Osteocyte (in vitro differentiated cells): ENCODE measurements at regions not wholly inside any gene's neighbourhood (a gene's known extent, or its start where the extent isn't known, plus 50 kb on each side); places are given as distances from the start of the nearest gene placed in this dataset.

Source experiments
- DNase-seq: peaks from one replicate; pipeline ENCODE4 v3.0.0; 2021; ENCODE audit warnings: mixed read lengths; ENCODE audit not compliant: unreplicated experiment; ENCODE audit errors: extremely low spot score
- H3K27ac Mint-ChIP-seq: one replicate; pipeline ENCODE4 v1.8.0; 2021; ENCODE audit warnings: mild to moderate bottlenecking, mixed read lengths; ENCODE audit not compliant: unreplicated experiment
- H3K27me3 Mint-ChIP-seq: one replicate; pipeline ENCODE4 v1.8.0; 2021; ENCODE audit warnings: mixed read lengths; ENCODE audit not compliant: unreplicated experiment
- H3K36me3 Mint-ChIP-seq: one replicate; pipeline ENCODE4 v1.8.0; 2021; ENCODE audit warnings: mixed read lengths; ENCODE audit not compliant: unreplicated experiment
- H3K4me1 Mint-ChIP-seq: one replicate; pipeline ENCODE4 v1.8.0; 2021; ENCODE audit warnings: mixed read lengths; ENCODE audit not compliant: unreplicated experiment
- H3K4me3 Mint-ChIP-seq: one replicate; pipeline ENCODE4 v1.8.0; 2021; ENCODE audit warnings: mild to moderate bottlenecking, moderate library complexity, mixed read lengths; ENCODE audit not compliant: unreplicated experiment
- H3K9me3 Mint-ChIP-seq: one replicate; pipeline ENCODE4 v1.8.0; 2021; ENCODE audit warnings: mixed read lengths; ENCODE audit not compliant: unreplicated experiment
- TF ChIP-seq, protein P1 (sequence below): fragments of 200-600 bp; sonication (generic); IDR thresholded peaks from 2 replicates; pipeline ENCODE4 v1.5.0; 2021; ENCODE audit warnings: antibody characterized with exemption, mild to moderate bottlenecking, moderate library complexity

DNA sequence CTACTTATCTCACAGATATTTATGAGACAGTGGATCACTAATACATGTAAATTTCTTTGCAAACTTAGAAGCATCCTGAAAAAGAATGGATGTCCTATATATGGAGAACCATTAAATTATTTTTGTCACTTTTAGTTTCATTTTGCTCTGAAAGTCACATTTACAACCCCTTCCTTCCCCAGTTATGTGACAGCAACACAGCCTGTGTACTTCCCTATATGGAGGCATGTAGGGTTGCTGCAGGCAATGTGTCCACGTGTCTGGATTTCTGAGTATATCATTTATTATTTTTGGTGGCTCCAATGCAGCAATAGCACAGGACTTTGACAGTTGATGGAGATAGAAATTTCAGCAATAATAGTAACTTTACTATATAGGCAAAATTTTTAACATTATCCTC, 156.4 kb downstream of the ST8SIA4 start:
- peaks cover 29% of the 10 kb centered on the region for H3K27me3 Mint-ChIP-seq
- no peak overlapping the region for H3K4me3 Mint-ChIP-seq
- no peaks in the 10 kb centered on the region for H3K36me3 Mint-ChIP-seq
- TF ChIP-seq, protein P1, sequence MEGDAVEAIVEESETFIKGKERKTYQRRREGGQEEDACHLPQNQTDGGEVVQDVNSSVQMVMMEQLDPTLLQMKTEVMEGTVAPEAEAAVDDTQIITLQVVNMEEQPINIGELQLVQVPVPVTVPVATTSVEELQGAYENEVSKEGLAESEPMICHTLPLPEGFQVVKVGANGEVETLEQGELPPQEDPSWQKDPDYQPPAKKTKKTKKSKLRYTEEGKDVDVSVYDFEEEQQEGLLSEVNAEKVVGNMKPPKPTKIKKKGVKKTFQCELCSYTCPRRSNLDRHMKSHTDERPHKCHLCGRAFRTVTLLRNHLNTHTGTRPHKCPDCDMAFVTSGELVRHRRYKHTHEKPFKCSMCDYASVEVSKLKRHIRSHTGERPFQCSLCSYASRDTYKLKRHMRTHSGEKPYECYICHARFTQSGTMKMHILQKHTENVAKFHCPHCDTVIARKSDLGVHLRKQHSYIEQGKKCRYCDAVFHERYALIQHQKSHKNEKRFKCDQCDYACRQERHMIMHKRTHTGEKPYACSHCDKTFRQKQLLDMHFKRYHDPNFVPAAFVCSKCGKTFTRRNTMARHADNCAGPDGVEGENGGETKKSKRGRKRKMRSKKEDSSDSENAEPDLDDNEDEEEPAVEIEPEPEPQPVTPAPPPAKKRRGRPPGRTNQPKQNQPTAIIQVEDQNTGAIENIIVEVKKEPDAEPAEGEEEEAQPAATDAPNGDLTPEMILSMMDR: no peak
- no peak for DNase-seq
- H3K9me3 Mint-ChIP-seq: no peaks in the 10 kb centered on the region
- H3K27ac Mint-ChIP-seq: no peak overlapping the region
- H3K4me1 Mint-ChIP-seq: no peaks in the 10 kb centered on the region

DNA sequence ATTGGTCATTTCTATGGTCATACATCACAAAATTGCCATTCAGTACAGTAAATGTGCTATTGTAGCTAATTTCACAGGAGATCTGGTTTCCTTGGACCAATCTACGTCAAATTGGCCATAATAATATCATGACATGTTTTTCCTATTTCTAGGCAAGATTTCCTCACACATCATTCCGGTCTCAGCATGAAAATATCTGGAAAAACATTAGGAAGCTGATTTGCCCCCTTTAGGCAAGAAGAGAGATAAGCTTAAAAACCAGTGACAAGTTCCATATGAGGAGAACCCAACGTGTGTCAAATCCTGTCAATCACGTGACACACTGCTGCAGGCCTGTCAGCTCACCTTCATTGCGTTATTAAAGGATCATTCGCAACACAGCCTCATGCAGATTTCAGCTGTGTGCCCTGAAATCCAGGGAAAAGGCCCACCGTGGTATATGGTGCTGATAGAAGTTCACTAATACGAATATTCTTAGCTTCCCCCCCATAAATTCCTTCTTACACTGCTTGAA, 153.3 kb downstream of the ST8SIA4 start:
- no peak overlapping the region for H3K27ac Mint-ChIP-seq
- DNase-seq: no peak
- peaks cover 40% of the 10 kb centered on the region for H3K27me3 Mint-ChIP-seq
- H3K4me1 Mint-ChIP-seq: no peaks in the 10 kb centered on the region
- no peaks in the 10 kb centered on the region for H3K9me3 Mint-ChIP-seq
- no peak overlapping the region for H3K4me3 Mint-ChIP-seq
- no peaks in the 10 kb centered on the region for H3K36me3 Mint-ChIP-seq
- TF ChIP-seq, protein P1: no peak

DNA sequence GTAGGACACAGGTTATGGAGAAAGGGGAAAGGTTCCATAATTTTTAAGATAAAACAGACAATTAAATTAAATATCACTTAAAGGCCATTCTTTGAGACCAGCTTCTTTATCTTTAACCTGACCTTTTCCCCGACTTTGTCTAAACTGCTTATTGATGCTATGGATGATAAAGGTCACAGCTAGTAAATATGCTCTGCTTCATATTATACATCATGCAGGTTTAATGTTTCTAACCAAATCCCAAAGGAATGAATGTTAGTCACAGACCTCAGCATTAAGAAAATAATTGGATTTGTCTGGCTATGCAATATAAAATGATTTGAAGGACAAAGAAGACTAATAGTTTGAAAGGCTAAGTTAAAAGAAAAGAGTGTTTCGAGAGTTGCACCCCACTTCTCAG, 147.6 kb downstream of the ST8SIA4 start:
- H3K27ac Mint-ChIP-seq: no peak overlapping the region
- peaks cover 9% of the 10 kb centered on the region for H3K4me1 Mint-ChIP-seq
- TF ChIP-seq, protein P1: no peak
- DNase-seq: no peak
- peaks cover 32% of the 10 kb centered on the region for H3K27me3 Mint-ChIP-seq
- H3K9me3 Mint-ChIP-seq: no peaks in the 10 kb centered on the region
- no peak overlapping the region for H3K4me3 Mint-ChIP-seq
- H3K36me3 Mint-ChIP-seq: no peaks in the 10 kb centered on the region
